Thyroid gland (tissue), 4 donors: ENCODE measurements at regions not wholly inside any gene's neighbourhood (a gene's known extent, or its start where the extent isn't known, plus 50 kb on each side); places are given as distances from the start of the nearest gene placed in this dataset.

Experiments
- POLR2A ChIP-seq, 2 donors: fragments of 450-650 bp; IDR thresholded peaks; one replicate each; pipeline ENCODE4 v1.6.1; 2017; ENCODE audit warnings: antibody characterized with exemption in 2 of 2, mild to moderate bottlenecking in 2 of 2, moderate library complexity in 1 of 2
- TF ChIP-seq, protein P1 (sequence below), 6 experiments: fragments of 200-600 bp in 3 of 6; fragments of 450-650 bp in 3 of 6; sonication (generic) in 3 of 6; IDR thresholded peaks; one replicate each; pipeline ENCODE4 v1.5.1; 2016 to 2019; ENCODE audit warnings: antibody characterized with exemption in 6 of 6, mild to moderate bottlenecking in 2 of 6, inconsistent platforms in 1 of 6, moderate library complexity in 1 of 6

GRCh38 chr15:92805080-92805690 lies 94.9 kb upstream of the CHD2 start:
- TF ChIP-seq, protein P1, sequence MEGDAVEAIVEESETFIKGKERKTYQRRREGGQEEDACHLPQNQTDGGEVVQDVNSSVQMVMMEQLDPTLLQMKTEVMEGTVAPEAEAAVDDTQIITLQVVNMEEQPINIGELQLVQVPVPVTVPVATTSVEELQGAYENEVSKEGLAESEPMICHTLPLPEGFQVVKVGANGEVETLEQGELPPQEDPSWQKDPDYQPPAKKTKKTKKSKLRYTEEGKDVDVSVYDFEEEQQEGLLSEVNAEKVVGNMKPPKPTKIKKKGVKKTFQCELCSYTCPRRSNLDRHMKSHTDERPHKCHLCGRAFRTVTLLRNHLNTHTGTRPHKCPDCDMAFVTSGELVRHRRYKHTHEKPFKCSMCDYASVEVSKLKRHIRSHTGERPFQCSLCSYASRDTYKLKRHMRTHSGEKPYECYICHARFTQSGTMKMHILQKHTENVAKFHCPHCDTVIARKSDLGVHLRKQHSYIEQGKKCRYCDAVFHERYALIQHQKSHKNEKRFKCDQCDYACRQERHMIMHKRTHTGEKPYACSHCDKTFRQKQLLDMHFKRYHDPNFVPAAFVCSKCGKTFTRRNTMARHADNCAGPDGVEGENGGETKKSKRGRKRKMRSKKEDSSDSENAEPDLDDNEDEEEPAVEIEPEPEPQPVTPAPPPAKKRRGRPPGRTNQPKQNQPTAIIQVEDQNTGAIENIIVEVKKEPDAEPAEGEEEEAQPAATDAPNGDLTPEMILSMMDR (IDR thresholded peaks at IDR 0.05), result no peak
- TF ChIP-seq POLR2A (IDR thresholded peaks at IDR 0.05), result no peak
